ENCODE measurements at regions not wholly inside any gene's neighbourhood (a gene's known extent, or its start where the extent isn't known, plus 50 kb on each side); places are given as distances from the start of the nearest gene placed in this dataset.
"Not testable (repeated sequence)": the region's sequence is repeated elsewhere in the genome, so short reads cannot be mapped to it uniquely, and the experiment has no call there.

DNA sequence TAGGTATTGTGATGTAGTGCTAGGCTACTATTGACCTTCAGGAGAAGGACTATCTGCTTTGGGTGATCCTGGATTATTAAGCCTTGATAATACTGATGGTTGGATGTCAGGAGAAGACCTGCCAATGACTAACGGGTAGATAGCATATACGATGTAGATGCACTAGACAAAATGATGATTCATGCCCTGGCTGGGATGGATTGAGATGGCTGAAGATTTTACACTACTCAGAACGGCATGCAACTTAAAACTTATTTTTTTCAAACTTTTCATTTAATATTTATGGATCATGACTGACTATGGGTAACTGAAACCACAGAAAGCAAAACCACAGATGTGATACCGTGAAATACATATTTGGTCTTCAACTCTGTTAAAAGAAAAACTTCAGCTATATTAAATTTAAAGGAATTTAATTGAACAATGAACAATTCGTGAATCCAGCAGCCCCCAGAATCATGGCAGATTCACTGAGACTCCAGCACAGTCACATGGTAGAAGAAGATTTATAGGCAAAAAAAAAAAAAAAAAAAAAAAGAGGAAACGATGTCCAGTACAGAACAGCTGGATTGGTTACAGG is 124.6 kb upstream of the CDK13 start:
- DNase-seq, result peak; percentile 11

DNA sequence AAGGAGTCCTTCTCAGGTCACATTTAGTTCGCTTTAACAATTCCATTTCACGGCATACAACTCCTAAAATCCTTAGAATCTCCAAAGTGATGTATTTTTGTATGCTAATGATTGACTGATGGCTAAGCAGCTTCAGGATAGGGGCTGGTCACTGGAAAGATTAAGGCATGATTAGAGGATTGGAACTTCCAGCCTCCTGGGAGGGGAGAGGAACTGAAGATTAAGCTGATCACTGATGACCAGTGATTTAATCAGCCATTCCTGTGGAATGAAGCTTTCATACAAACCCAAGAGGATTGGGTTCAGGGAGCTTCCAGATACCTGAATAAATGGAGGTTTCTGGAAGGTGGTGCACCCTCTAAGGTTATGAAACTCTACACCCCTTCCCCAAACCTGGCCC is 123.9 kb upstream of the CDK13 start:
- no peak for DNase-seq

DNA sequence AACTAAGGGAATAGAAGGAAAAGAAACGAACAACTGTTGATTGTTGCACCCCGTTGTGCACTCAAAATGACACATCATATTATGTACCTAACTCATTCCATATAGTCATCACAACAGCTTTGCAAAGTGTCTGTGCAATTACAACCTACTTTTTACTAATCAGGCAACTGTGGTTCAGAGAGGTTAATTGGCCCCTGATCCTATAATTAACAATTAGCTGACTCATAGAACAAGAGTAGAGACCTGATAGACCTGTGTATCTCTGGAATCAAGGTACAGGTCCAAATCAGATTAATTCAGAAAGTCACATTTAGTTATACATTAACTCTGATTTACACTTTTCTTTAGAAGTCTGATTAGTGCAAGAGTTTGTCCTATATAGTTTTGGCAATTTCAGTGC is 122.5 kb upstream of the CDK13 start:
- DNase-seq, result no peak

DNA sequence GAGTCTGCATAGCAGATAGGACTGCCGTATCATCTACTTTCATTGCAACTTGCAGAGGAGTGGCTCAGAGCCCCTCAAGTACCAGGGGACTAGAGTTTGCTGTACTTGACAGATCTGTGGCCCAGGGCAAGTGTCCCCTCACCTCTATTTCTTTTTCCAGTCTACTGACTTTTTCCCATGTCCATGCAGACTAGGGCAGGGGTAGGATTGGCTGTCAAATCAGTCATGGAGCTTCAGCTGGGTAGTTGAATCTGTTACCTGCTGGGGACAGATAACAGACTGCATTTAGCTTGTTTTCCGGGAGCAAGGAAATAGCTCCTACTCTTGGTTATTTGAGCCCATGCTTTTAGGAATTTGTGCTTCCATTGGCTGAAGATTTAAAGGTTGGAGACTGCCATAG is 121.0 kb upstream of the CDK13 start:
- no peak for DNase-seq

DNA sequence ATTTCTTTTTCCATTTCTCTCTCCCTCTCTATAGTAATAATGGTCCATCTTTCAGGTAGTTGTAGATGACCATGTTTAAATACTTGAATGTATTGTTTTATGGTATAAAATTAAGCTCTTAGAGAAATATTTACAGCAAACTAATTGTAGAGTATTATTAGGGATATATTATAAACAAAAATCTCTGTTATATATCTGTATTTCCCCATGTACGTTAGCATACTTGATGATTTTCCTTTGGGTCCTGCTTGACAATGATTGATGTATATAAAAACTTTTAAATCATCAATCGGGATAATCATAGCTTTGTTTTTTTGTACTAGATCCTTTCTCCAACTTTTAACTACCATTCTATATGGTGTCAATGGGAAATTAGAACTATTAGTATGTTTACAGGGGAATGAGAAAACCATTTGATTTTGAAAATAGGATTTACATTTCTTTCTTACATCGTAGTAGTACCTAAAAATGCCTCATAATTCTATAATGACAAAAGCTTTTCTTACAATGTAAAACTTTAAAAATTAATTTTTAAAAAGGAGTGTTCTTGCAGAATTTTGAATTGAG is 117.5 kb upstream of the CDK13 start:
- DNase-seq, result no peak

DNA sequence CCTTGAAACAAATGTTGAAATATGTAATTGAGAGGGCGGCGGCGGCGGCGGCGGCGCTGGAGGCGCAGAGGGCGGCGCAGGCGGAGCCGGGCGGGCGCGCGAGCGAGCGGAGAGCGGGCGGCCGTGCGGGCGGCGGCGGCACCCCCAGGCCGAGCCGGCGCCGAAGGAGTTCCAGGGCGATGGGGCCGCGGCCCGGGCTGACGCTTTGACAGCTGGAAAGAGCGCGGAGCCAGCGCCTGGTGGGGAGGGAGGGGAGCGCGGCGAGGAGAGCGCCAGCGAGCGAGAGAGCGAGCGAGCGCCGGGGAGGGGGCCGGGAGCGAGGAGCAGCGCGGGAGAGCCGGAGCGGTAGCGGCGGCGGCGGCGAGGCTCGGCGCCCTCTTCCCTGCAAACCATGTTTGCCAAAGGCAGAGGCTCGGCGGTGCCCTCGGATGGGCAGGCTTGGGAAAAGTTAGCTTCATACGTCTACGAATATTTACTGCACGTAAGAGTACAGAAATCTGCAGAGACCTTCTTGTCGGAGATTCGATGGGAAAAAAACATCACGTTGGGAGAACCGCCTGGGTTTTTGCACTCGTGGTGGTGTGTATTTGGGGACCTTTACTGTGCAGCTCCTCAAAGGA is 116.8 kb upstream of the CDK13 start:
- DNase-seq, result peak; percentile 31

DNA sequence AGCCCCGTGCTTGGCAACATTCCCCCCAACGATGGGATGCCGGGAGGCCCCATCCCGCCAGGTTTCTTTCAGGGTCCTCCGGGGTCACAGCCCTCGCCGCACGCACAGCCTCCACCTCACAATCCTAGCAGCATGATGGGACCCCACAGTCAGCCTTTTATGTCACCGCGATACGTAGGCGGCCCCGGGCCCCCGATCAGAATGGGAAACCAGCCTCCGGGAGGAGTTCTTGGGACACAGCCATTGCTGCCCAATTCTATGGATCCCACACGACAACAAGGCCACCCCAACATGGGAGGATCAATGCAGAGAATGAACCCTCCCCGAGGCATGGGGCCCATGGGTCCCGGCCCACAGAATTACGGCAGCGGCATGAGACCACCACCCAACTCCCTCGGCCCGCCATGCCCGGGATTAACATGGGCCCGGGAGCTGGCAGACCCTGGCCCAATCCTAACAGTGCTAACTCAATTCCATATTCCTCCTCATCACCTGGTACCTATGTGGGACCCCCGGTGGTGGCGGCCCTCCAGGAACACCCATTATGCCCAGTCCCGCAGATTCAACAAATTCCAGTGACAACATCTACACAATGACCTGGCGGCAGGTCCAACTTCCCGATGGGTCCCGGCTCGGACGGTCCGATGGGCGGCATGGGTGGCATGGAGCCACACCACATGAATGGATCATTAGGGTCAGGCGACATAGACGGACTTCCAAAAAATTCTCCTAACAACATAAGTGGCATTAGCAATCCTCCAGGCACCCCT is 116.0 kb upstream of the CDK13 start:
- DNase-seq, result not testable (repeated sequence)

DNA sequence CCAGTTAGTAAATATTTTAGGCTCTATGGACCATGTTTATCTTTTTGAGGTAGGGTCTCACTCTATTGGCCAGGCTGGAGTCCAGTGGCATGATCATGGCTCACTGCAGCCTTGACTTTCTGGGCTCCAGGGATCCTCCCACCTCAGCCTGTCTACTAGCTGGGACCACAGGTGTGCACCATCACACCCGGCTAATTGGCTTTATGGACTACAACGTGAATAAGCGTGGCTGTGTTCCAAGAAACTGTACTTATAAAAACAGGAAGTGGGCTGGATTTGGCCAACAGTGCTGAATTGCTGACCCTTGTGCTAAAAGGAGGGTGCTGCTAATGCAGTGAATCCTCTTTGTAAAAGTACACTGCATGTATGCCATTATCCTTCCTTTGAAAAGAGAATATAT is 111.7 kb upstream of the CDK13 start:
- peak; percentile 8 for DNase-seq

DNA sequence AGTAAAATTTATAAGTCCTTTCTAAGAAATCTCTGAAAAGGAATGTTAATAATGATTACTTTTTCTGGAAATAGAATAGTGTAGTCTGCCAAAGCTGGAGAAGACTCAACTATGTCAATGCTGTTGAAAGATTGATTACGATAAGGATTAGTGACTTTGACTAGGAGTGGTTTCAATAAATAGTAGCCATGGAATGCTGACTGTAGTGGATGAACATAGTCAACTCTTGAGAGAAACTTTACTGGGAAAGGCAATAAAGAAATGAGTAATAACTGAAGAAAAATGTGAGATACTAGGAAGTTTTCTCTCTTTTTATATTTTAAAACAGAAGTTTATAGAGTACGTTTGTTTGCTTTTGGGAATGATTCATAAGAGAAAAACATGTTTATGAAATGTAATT is 105.0 kb upstream of the CDK13 start:
- peak; percentile 72 for DNase-seq

DNA sequence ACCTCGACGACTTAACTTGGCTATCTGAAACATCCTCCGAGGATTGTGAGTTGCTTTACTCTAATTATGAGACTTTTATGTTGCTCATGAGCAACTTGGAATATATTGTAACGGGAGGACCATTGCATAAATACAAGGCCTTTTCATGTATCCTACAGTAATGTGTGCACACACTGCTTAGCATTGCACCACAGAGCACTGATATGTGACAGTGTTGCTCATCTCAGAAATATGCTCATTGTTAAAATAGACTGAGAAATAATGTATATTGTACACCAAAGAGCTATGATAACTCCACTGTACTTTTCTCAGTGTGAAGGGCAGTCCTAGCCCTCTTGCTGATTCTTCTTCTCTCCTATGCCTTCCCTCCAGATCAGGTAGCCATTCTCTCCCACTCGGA is 102.8 kb upstream of the CDK13 start:
- peak; percentile 22 for DNase-seq

DNA sequence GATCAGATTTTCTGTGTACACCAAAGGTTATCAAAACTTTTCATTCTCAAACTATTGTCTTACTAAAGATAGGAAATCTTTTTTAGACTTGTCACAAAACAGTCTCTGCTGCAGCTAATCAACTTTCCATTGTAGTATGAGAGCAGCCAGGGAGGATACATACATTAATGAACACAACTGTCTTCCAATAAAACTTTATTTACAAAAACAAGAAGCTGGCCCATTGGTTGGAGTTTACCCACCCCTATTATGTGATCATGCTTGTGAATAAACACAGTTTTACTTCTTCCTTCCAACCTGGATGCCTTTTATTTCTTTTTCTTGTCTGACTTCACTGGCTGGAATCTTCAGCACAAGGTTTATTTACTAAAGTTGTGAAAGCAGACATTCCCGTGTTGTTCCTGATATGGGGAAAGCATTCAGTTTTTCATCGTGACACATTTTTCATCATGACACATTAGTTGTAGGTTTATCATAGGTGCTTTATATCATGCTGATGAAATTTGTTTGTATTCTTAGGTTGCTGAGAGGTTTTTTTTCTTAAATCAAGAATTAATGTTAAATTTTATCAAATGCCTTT is 98.5 kb upstream of the CDK13 start:
- DNase-seq, result no peak

DNA sequence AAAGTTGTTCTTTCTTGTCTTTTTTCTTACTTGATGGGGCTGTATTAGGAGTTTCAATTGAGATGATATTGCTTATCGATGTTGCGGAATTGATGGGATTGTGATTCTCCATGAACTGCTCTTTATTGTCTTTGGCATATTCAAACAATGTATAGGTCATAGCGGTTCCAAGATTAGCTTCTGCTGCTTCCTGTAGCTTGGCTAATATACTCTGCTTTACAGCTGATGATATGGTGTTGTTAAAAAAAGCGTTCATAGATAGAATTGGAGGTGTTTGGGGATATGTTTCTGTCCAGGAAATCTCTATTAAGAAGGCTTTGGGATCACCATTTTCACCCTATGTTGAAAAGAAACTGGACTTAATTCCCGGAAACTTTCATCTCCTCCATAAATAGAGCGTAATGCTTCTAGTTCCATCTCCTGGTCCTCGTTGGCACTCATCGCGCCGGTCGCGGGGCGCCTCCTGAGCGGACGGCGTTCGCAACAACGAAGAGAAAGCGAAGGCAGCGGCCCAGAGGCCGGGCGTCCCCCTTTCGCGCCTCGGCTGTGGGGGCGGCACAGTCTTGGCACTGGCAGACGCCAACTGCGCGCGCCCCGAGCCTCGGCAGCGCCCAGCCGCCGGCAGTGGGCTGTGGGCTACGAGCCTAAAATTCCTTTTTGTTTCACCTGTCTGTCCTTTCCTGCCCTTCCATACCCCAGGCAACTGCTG is 95.3 kb upstream of the CDK13 start:
- not testable (repeated sequence) for DNase-seq

DNA sequence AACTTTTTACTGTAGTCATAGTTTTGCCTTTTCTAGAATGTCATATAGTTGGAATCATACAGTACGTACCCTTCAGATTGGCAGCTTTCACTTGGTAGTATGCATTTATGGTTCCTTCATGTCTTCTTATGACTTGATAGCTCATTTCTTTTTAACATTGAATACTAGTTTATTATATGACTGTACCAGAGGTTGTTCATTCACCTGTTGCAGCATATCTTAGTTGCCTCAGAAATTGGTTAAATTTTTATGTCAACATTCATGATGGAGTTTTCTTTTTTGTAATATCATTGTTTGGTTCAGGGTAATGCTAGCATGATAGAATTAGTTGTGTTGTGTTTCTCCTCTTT is 94.8 kb upstream of the CDK13 start:
- no peak for DNase-seq

DNA sequence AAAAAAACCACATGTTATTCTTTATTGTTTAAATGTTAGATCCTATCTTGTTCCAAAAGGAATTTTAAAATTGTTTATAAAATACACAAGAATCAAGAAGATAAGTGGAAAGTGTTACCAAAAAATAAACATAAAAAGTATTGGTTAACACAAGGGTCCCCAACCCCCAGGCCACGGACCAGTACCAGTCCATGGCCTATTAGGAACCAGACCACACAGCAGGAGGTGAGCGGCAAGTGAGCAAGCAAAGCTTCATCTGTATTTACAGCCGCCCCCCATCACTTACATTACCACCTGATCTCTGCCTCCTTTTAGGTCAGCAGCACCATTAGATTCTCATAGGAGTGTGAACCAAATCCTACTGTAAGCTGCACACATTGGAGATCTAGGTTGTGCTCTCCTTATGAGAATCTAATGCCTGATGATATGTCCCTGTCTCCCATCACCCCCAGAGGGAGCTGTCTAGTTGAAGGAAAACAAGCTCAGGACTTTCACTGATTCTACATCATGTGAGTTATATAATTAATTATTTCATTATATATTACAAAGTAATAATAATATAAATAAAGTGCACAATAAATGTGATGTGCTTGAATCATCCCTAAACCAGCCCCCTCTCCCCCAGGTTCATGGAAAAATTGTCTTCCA is 86.3 kb upstream of the CDK13 start:
- not testable (repeated sequence) for DNase-seq

DNA sequence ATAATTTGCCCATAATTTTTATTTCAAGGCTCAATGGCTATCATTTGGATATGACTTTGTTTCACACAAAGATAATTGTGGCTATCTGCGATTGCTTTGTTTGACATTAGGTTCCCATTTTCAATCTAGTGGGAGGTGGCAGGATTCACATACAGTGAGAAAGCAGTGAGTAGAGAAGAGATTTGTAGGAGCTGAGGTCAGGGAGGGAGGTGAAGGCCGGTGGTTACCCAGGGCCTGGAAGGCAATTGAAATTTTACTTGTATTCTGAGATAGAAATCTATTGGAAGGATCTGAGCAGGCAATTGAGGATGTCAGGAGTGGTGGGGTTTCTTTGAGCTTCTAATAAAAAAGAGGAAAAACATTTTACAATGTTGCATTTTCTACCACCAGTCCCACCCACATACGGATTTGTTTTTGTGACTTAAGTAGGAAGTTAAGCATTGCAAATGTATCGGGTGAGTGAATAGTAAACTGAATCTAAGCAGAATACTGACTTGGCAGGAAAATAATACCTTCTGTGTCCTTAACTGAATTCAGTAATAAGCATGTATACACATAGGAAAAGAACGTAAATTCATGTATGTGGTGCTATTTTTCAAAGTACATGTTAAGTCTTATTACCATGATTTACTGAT is 80.1 kb upstream of the CDK13 start:
- DNase-seq, result not testable (repeated sequence)

DNA sequence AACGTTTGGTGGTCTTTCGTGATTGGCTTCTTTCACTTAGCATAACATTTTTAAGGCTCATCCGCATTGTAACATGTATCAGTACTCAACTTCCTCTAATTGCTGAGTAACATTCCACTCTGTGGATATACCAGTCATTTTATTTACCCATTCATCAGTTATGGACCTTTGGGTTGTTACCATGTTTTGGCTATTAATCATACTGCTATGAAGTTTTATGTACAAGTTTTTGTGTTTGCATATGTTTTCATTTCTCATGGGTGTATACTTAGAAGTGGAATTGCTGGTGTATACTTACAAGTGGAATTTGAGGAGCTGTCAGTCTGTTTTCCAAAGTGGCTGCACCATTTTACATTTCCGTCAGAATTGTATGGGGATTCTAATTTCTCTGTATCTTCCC is 78.4 kb upstream of the CDK13 start:
- DNase-seq, result not testable (repeated sequence)

DNA sequence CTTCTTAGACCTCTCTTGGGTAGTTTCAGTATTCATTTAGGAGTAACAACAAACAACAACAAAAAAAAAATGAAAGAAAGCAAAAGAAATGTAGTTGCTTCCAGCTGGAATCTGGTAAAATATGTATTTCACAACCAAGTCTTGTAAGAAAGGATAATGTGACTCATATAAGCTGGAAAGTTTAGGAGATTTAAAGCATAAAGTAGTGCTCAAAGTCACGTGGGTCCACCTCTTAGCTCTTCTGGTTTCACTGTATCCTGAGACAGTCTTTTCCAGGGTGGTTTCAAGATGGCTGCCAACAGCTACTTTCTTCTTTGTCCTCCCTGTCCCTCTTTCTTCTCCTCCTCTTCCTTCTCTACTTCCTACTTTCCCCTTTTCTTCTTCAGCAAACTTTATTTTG is 69.5 kb upstream of the CDK13 start:
- peak; percentile 15 for DNase-seq

DNA sequence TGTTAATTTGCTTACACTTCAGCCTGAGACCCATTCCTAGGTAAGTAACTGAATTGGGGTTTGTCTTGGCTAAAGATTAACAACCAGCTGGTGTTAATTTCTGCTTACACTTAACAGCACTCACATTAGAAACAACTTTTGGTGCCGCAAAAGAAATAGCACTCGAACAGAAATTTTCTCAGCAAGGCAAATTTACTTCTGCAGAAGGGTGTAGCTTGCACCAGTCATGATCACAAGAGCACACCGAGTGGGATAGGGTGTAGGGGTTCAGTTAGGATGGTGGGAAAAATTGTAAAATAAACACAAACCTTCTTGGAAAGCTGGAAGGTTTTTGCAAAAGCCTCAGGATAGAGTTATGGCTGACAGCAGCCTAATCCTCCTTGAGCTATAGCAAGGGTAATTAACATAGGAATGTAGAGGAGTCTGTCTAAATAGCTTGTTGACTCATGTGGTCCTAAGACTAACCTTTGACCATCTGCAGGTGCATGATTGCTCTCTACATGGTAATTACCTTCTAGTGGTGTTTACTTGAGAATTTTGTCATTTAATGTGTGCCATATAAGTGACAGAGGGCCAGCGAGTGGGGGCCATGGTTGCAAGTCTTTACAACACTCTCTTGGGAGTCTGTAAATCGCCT is 67.8 kb upstream of the CDK13 start:
- DNase-seq, result no peak

DNA sequence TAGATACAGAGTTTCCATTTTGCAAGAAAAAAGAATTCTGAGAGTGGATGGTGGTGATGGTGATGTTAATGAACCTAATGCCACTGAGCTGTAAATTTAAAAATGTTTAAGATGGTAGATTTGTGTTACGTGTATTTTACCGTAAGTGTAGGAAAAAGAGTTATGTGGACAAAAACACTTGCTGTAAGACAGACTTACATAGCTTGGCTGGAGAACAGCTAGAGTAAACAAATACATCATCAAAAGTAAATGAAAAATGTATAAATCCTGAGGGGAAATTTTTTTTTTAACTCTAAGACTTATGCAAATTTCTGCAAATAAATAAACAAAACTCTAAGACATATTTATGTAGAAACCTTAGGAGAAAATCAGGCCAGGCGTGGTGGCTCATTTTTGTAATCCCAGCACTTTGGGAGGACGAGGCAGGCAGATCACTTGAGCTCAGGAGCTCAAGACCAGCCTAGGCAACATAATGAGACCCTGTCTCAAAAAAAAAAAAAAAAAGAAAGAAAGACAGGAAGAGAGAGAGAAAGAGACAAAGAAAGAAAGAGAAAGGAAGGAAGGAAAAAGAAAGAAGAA is 66.2 kb upstream of the CDK13 start:
- DNase-seq, result no peak

DNA sequence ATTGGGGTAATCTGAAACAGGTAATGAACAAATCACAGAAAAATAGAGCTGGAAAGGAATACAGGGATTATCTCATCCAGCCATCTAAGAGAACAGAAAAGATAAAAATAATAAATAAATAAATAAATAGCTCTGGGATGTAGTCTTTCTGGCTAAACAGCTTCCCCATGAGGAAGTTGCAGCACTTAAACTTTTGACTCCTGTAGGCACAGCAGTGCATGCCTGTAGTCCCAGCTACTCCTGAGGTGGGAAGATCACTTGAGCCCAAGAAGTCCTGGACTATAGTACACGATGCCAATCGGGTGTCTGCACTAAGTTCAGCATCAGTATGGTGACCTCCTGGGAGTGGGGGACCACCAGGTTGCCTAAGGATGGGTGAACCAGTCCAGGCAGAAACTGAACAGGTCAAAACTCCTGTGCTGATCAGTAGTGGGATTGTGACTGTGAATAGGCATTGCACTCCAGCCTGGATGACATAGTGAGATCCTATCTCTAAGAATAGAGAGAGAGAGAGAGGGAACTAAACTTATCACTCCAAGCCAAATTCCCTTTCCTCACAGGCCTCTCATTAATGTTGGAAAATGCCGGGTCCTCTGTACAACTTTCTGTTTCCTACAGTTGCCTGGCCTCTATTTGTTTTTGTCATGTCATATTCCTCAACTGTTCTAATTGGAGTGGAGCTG is 61.7 kb upstream of the CDK13 start:
- no peak for DNase-seq

All from fibroblast of skin of abdomen (primary cell).